Choroid plexus epithelial cell (primary cell): ENCODE measurements at regions not wholly inside any gene's neighbourhood (a gene's known extent, or its start where the extent isn't known, plus 50 kb on each side); places are given as distances from the start of the nearest gene placed in this dataset.

ENCODE experiments used
- DNase-seq: peaks from one replicate; pipeline ENCODE4 v3.0.0-alpha.2; 2010; ENCODE audit warnings: low read depth
- H3K4me3 ChIP-seq: 2 replicates; pipeline ENCODE4 v1.5.1; 2011; ENCODE audit warnings: low read depth, mild to moderate bottlenecking, control low read depth, low read length, moderate library complexity
- TF ChIP-seq, protein P1 (sequence below): conservative IDR thresholded peaks from 2 replicates; pipeline ENCODE4 v1.5.1; 2011; ENCODE audit warnings: low read depth, mild to moderate bottlenecking, control low read depth, inconsistent platforms, low read length, moderate library complexity

DNA sequence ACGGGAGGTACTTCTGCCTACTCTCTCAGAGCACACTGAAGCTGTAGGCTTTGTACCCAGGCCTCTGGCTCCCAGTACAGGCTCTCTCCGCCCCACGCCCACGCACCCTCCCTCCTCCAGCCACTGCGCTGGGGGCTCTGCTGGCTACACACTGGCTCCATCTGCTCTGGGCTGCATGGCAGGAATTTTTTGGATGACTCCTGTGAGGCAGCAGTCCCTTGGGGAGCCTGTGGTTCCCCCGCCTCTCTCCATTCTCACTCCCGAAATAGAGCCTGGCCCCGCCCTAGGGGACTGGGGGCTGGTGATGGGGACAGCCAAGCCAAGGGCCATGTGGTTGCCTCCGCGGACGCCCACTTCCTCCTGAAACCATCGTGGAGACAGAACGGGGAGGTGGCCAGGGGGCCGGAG, 58.1 kb upstream of the ADRA2C start:
- DNase-seq, result no peak
- no peak overlapping the region for H3K4me3 ChIP-seq
- TF ChIP-seq, protein P1, sequence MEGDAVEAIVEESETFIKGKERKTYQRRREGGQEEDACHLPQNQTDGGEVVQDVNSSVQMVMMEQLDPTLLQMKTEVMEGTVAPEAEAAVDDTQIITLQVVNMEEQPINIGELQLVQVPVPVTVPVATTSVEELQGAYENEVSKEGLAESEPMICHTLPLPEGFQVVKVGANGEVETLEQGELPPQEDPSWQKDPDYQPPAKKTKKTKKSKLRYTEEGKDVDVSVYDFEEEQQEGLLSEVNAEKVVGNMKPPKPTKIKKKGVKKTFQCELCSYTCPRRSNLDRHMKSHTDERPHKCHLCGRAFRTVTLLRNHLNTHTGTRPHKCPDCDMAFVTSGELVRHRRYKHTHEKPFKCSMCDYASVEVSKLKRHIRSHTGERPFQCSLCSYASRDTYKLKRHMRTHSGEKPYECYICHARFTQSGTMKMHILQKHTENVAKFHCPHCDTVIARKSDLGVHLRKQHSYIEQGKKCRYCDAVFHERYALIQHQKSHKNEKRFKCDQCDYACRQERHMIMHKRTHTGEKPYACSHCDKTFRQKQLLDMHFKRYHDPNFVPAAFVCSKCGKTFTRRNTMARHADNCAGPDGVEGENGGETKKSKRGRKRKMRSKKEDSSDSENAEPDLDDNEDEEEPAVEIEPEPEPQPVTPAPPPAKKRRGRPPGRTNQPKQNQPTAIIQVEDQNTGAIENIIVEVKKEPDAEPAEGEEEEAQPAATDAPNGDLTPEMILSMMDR, result no peak

DNA sequence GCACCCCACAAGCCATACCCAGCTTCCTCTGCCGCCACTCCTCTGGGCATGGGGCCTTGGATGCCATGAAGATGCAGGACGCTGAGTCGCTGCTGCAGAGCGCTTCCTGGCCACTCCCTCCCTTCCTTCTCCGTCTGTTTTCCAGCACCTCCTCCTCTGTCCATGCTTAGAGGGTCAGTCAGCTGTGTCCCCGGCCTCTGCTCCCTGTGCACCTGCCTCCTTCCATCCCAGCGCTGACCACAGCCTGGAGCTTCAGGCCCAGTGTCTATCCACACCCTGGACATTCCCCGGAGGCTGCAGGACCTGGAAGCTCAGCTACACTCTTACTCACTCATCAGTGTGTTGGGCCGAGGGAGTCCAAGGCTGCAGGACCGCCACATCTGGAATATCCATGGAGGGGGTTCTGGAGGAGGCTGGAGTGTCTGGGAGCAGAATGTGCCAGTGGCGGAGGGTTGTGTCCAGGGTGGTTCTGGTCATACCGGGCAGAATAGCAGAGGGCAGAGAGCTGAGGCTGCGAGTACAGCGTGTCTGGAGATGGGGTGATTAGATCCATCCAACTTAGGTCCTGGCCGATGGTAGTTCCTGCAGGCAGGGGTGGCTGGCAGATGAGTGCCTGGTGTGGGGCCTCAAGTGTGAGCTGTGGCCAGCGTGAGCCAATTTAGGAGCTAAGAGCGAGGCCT, 58.6 kb upstream of the ADRA2C start:
- no peak for DNase-seq
- TF ChIP-seq, protein P1, result no peak
- no peak overlapping the region for H3K4me3 ChIP-seq

DNA sequence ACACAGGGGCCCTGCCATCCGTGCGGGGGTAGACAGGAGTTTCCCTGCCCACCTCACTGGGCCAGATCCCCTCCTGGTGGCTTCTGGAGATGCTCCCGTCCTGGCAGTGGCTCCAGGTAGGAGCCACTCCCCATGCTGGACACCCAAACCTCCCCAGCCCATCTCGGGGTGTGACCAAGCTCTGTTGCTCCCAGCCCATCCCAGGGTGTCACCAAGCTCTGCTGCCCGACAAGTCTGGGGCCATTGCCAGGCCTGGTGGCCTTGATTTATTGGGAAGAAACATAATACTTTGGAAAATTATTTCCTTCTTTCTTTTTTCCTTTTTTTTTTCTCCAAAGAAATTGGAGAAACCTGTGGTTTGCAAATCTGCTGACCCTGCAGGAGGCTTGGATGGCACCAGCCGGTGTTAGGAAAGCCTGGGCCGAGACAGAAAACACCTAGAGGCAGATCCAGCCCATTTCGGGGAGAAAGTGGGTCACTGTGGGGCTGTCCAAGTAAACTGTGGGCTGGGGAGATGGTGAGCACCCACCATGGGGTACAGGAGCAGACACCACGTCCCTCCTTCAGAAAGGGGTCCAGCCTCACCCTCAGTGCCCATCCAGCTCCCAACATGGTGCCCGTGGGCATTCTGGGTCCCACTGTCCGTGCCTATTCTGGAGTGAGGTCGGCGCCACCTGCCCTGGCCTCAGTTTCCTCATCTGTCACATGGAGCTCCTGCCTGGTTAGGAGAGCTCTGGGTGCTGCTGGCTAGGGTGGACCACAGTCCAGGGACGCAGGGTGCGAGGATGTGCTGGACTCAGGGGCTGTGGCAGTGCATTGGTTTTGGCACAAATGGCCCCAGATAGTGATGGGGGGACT, 59.4 kb upstream of the ADRA2C start:
- TF ChIP-seq, protein P1, result no peak
- H3K4me3 ChIP-seq, result no peak overlapping the region
- DNase-seq, result no peak

DNA sequence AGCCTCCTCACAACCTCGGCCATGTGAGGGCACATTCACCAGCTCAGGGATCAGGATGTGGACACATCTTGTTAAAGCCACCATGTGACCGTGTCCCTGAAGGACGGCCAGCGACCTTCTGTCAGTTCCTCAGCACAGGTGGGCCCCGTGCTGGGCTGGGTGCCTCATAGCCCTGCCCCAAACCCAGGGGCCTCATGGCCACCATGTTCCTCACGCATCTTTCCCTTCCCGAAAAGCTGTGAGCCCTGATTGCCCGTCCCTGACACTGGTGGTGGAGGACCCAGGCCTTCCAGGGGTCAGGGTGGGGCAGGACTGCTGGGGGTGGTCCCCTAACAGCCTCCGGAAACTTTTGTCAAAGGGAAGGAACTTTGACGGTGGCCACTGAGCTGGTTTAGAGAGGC, 60.1 kb upstream of the ADRA2C start:
- TF ChIP-seq, protein P1, result no peak
- no peak for DNase-seq
- H3K4me3 ChIP-seq, result no peak overlapping the region

DNA sequence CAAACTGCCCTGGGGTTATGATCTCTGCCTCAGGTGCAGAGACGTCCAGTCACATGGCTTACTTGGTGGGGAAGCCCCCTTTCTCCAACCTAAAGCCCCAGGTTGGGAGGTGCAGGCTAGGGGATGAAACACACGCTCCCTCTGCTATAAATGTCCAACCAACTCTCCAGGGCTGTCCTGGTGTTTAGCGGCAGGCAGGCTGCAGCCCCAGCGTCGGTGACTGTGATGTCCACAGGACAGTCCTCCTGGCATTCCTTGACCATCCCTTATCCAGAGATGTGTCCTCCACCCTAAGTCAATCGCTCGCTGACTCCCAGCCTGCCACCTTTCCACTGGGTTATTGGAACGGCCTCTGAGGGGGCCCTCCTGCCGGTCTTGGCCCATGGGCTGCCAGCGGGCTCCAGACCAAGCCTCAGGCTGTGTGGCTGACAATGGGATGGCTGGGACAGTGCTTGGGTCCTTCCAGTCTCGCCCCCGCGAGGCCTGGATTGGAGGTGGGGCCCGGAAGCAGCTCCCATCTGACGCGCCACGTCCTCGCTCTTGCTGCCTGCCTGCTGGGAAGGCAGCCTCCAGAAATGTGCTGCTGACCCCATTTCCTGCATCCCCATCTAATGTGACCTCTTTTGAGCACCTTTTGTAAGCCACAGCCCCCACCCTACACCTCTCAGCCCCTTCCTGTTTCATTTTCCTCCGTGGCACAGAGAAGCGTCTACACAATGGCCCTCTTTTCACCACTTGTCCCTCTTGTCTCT, 60.8 kb upstream of the ADRA2C start:
- no peak overlapping the region for H3K4me3 ChIP-seq
- TF ChIP-seq, protein P1, result no peak
- no peak for DNase-seq

DNA sequence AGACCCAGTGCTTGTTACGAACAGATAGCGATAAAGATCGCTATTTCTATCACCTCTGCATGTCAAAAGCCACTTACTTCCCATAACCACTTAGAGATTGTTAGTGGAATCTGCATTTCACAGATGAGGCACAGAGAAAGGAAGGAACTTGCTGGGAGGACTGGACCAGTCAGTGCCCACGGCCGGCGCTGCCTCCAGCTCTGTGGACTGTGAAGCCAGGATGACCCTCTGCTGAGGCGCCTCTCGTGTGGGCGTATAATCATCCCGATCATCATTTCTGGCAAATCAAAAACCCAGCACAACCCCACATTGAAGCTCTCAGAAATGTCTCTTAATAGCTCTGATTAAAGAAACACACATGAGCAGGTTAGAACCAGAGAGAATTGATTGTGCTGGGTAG, 61.5 kb upstream of the ADRA2C start:
- H3K4me3 ChIP-seq, result no peak overlapping the region
- no peak for DNase-seq
- TF ChIP-seq, protein P1, result no peak
